H9 (cell line): ENCODE measurements at regions not wholly inside any gene's neighbourhood (a gene's known extent, or its start where the extent isn't known, plus 50 kb on each side); places are given as distances from the start of the nearest gene placed in this dataset.
A peak's percentile ranks its signal among the peaks of the same experiment; 100 is the strongest.

Experiments used
- DNase-seq: peaks from one replicate; pipeline ENCODE4 v3.0.0-alpha.2; 2017
- H2AFZ ChIP-seq: one replicate; pipeline ENCODE4 v1.6.1; 2013; ENCODE audit warnings: mild to moderate bottlenecking, low read length, control low read depth, moderate library complexity
- H2AK5ac ChIP-seq: 2 replicates; pipeline ENCODE4 v1.6.1; 2013; ENCODE audit warnings: low read length, control low read depth, mixed read lengths; ENCODE audit not compliant: insufficient read length
- H2BK120ac ChIP-seq: one replicate; pipeline ENCODE4 v1.6.1; 2013; ENCODE audit warnings: low read depth, mild to moderate bottlenecking, low read length, control low read depth, inconsistent platforms; ENCODE audit not compliant: poor library complexity, severe bottlenecking
- H2BK12ac ChIP-seq: 2 replicates; pipeline ENCODE4 v1.6.1; 2013; ENCODE audit warnings: low read length, control low read depth, mixed read lengths, low read depth; ENCODE audit not compliant: insufficient read length
- H2BK15ac ChIP-seq: 2 replicates; pipeline ENCODE4 v1.6.1; 2013; ENCODE audit warnings: low read depth, low read length, control low read depth
- H2BK20ac ChIP-seq: one replicate; pipeline ENCODE4 v1.6.1; 2013; ENCODE audit warnings: low read depth, mild to moderate bottlenecking, low read length, control low read depth, inconsistent platforms; ENCODE audit not compliant: poor library complexity, severe bottlenecking
- H2BK5ac ChIP-seq: 2 replicates; pipeline ENCODE4 v1.6.1; 2013; ENCODE audit warnings: low read length, control low read depth, mixed read lengths; ENCODE audit not compliant: insufficient read length
- H3K14ac ChIP-seq: 2 replicates; pipeline ENCODE4 v1.6.1; 2013; ENCODE audit warnings: low read length, control low read depth; ENCODE audit not compliant: insufficient read depth
- H3K18ac ChIP-seq: 2 replicates; pipeline ENCODE4 v1.6.1; 2013; ENCODE audit warnings: low read depth, mild to moderate bottlenecking, mixed read lengths, low read length, control low read depth; ENCODE audit not compliant: insufficient read length
- H3K23ac ChIP-seq: 2 replicates; pipeline ENCODE4 v1.6.1; 2013; ENCODE audit warnings: low read length, control low read depth, mixed read lengths, low read depth; ENCODE audit not compliant: insufficient read length
- H3K23me2 ChIP-seq: 2 replicates; pipeline ENCODE4 v1.6.1; 2013; ENCODE audit warnings: low read depth, mild to moderate bottlenecking, mixed read lengths, low read length, control low read depth; ENCODE audit not compliant: insufficient read length, poor library complexity, severe bottlenecking
- H3K27ac ChIP-seq: 2 replicates; pipeline ENCODE4 v1.5.1; 2013; ENCODE audit warnings: low read length, control low read depth, mixed read lengths, low read depth; ENCODE audit not compliant: insufficient read length
- H3K27me3 ChIP-seq: 2 replicates; pipeline ENCODE4 v1.6.1; 2013; ENCODE audit warnings: low read length, control low read depth, inconsistent platforms; ENCODE audit not compliant: insufficient read depth
- H3K4ac ChIP-seq: 2 replicates; pipeline ENCODE4 v1.6.1; 2013; ENCODE audit warnings: low read depth, mild to moderate bottlenecking, control low read depth, inconsistent platforms, low read length, moderate library complexity
- H3K4me1 ChIP-seq: 2 replicates; pipeline ENCODE4 v1.6.1; 2013; ENCODE audit warnings: low read length, control low read depth, inconsistent platforms; ENCODE audit not compliant: insufficient read depth
- H3K4me2 ChIP-seq: 2 replicates; pipeline ENCODE4 v1.6.1; 2013; ENCODE audit warnings: low read length, control low read depth, mixed read lengths; ENCODE audit not compliant: insufficient read length, insufficient read depth
- H3K56ac ChIP-seq: 2 replicates; pipeline ENCODE4 v1.6.1; 2013; ENCODE audit warnings: low read depth, mild to moderate bottlenecking, mixed read lengths, low read length, control low read depth; ENCODE audit not compliant: insufficient read length
- H3K79me1 ChIP-seq: 2 replicates; pipeline ENCODE4 v1.6.1; 2013; ENCODE audit warnings: low read depth, mild to moderate bottlenecking, moderate library complexity, low read length, control low read depth, inconsistent platforms; ENCODE audit not compliant: insufficient read depth, poor library complexity, severe bottlenecking
- H3K79me2 ChIP-seq: 2 replicates; pipeline ENCODE4 v1.6.1; 2013; ENCODE audit warnings: low read length, control low read depth, inconsistent platforms; ENCODE audit not compliant: insufficient read depth
- H3K9ac ChIP-seq: 2 replicates; pipeline ENCODE4 v1.6.1; 2013; ENCODE audit warnings: low read length, control low read depth, mixed read lengths; ENCODE audit not compliant: insufficient read length; ENCODE audit errors: extremely low read depth
- H3K9me3 ChIP-seq: one replicate; pipeline ENCODE4 v1.6.1; 2013; ENCODE audit warnings: low read depth, low read length, inconsistent platforms; ENCODE audit not compliant: control insufficient read depth
- H3T11ph ChIP-seq: one replicate; pipeline ENCODE4 v1.6.1; 2013; ENCODE audit warnings: mild to moderate bottlenecking, low read length, control low read depth, inconsistent platforms
- H4K20me1 ChIP-seq: one replicate; pipeline ENCODE4 v1.6.1; 2013; ENCODE audit not compliant: control insufficient read depth, insufficient read length, insufficient read depth
- H4K5ac ChIP-seq: 2 replicates; pipeline ENCODE4 v1.6.1; 2013; ENCODE audit warnings: low read depth, mild to moderate bottlenecking, mixed read lengths, low read length, control low read depth; ENCODE audit not compliant: insufficient read length
- H4K8ac ChIP-seq: replicated peaks from 2 replicates; pipeline ENCODE4 v1.6.1; 2013; ENCODE audit warnings: low read length, control low read depth, mixed read lengths, low read depth; ENCODE audit not compliant: insufficient read length
- H4K91ac ChIP-seq: 2 replicates; pipeline ENCODE4 v1.6.1; 2013; ENCODE audit warnings: low read depth, mild to moderate bottlenecking, moderate library complexity, mixed read lengths, low read length, control low read depth; ENCODE audit not compliant: insufficient read length
- H3K27ac Mint-ChIP-seq, 3 experiments: 2 replicates in 2 of 3; 3 replicates in 1 of 3; pipeline ENCODE4 v1.8.0; 2020 to 2021; ENCODE audit warnings: mixed read lengths in 3 of 3, mild to moderate bottlenecking in 1 of 3, moderate library complexity in 1 of 3
- H3K27me3 Mint-ChIP-seq: 2 replicates; pipeline ENCODE4 v1.8.0; 2021; ENCODE audit warnings: low read depth, mild to moderate bottlenecking, moderate library complexity, mixed read lengths
- H3K36me3 Mint-ChIP-seq, 3 experiments: 2 replicates in 2 of 3; 3 replicates in 1 of 3; pipeline ENCODE4 v1.8.0; 2020 to 2021; ENCODE audit warnings: low read depth in 3 of 3, mixed read lengths in 3 of 3; ENCODE audit not compliant: insufficient read depth in 1 of 3
- H3K4me1 Mint-ChIP-seq, 2 experiments: 2 replicates each; pipeline ENCODE4 v1.8.0; 2020; ENCODE audit warnings: mixed read lengths in 2 of 2
- H3K4me3 Mint-ChIP-seq, 2 experiments: 2 replicates in 1 of 2; 3 replicates in 1 of 2; pipeline ENCODE4 v1.8.0; 2020 to 2021; ENCODE audit warnings: mild to moderate bottlenecking in 2 of 2, mixed read lengths in 2 of 2, moderate library complexity in 1 of 2
- H3K9me3 Mint-ChIP-seq, 2 experiments: 2 replicates in 1 of 2; 3 replicates in 1 of 2; pipeline ENCODE4 v1.8.0; 2020; ENCODE audit warnings: mild to moderate bottlenecking in 2 of 2, mixed read lengths in 2 of 2, moderate library complexity in 1 of 2
- CTCF ChIP-seq: fragments of 200-600 bp; sonication (generic); conservative IDR thresholded peaks from 3 replicates; pipeline ENCODE4 v1.8.0; 2021; ENCODE audit warnings: antibody characterized with exemption, mild to moderate bottlenecking
- WGBS: extraction: QIAGEN DNeasy Blood & Tissue Kit; methylation state at CpG from one replicate; pipeline ENCODE4 v1.1.7; 2013; ENCODE audit warnings: missing lambda C conversion rate, low lambda C conversion rate, mixed read lengths; ENCODE audit not compliant: insufficient read length; ENCODE audit errors: extremely low coverage; 5-methylcytosine and 5-hydroxymethylcytosine counted together

DNA sequence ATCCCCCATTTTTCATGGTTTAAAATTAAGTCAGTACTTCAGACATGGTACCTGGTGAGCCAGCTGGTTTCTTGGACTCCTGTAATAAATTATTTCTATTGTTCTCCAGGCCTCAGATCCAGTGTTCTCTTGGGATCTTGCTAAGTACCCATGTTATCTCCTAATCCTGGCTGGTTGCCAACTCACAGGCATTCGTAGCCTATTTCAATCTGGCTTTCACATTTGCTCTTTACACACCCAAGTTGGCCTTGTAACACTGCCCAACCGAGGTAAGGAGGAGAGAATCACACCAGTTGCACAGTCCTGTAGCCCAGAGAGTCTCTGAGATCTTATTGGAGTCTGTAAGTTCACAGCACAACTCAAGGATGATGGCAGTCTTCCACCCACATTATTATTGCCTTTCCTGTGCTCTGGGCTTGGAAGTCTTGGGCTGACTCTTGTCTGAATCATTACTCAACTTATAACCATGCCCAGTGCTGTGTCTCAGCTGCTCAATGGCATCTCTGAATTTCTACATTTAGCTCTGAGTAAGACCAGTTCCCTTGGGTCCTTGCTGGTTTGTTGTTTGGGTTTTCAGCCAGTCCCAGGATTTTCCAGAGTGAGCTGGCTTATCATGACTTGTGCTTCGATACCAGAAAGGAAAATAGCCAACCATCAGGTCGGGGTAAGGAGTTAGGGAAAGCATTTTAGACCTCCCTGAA is 76.6 kb upstream of the KLF12 start:
- H3K79me1 ChIP-seq, result no peaks in the 10 kb centered on the region
- H3K4me3 Mint-ChIP-seq, result no peak overlapping the region
- H2AFZ ChIP-seq, result peak overlapping the region; percentile 56
- H3K4me1 Mint-ChIP-seq, result peaks cover 3 to 7% of the 10 kb centered on the region in 2 experiments; a peak in 2 of 4 replicates
- peak overlapping the region; percentile 53 for H3T11ph ChIP-seq
- no peak overlapping the region for H3K4ac ChIP-seq
- H3K9ac ChIP-seq, result no peak overlapping the region
- peak overlapping the region; percentile 67 for H4K8ac ChIP-seq
- no peak overlapping the region for H3K23ac ChIP-seq
- H4K20me1 ChIP-seq, result no peaks in the 10 kb centered on the region
- peaks cover 3 to 5% of the 10 kb centered on the region in 2 experiments; a peak in 1 of 5 replicates for H3K9me3 Mint-ChIP-seq
- WGBS, result no CpG with 5 or more reads among the region's 4 CpGs
- H3K27me3 Mint-ChIP-seq, result no peaks in the 10 kb centered on the region
- no peak overlapping the region for H2BK5ac ChIP-seq
- no peak overlapping the region for H3K56ac ChIP-seq
- H3K23me2 ChIP-seq, result no peaks in the 10 kb centered on the region
- H3K79me2 ChIP-seq, result no peaks in the 10 kb centered on the region
- peak overlapping the region; percentile 53 for H4K5ac ChIP-seq
- no peak overlapping the region for H2BK20ac ChIP-seq
- H3K27ac Mint-ChIP-seq, result no peak overlapping the region
- H2BK15ac ChIP-seq, result no peak overlapping the region
- no peak overlapping the region for H2BK12ac ChIP-seq
- no peak overlapping the region for H3K18ac ChIP-seq
- no peaks in the 10 kb centered on the region for H3K4me1 ChIP-seq
- H3K27me3 ChIP-seq, result no peaks in the 10 kb centered on the region
- no peak overlapping the region for H3K27ac ChIP-seq
- H3K14ac ChIP-seq, result no peak overlapping the region
- H2AK5ac ChIP-seq, result no peak overlapping the region
- peaks cover 0 to 9% (median 5%) of the 10 kb centered on the region in 3 experiments; a peak in 4 of 7 replicates for H3K36me3 Mint-ChIP-seq
- no peak overlapping the region for H3K4me2 ChIP-seq
- no peaks in the 10 kb centered on the region for H3K9me3 ChIP-seq
- H4K91ac ChIP-seq, result no peak overlapping the region
- H2BK120ac ChIP-seq, result no peak overlapping the region
- no peak for TF ChIP-seq CTCF
- DNase-seq, result no peak
